HepG2 (cell line): ENCODE measurements at regions not wholly inside any gene's neighbourhood (a gene's known extent, or its start where the extent isn't known, plus 50 kb on each side); places are given as distances from the start of the nearest gene placed in this dataset.

Experiments used
- CAMTA2 ChIP-seq: sonication (generic); formaldehyde crosslinking; IDR thresholded peaks from 2 replicates; pipeline ENCODE4 v1.4.0; 2020; ENCODE audit warnings: mild to moderate bottlenecking, missing genetic modification reagents, borderline replicate concordance
- CERS6 ChIP-seq: sonication (generic); formaldehyde crosslinking; IDR thresholded peaks from 2 replicates; pipeline ENCODE4 v1.5.0; 2020; ENCODE audit warnings: missing genetic modification reagents
- CHD2 ChIP-seq: IDR thresholded peaks from 2 replicates; pipeline ENCODE4 v1.6.1; 2011; ENCODE audit warnings: low read depth, low read length, improper control_type of control experiment
- CSRNP1 ChIP-seq: sonication (generic); formaldehyde crosslinking; IDR thresholded peaks from 2 replicates; pipeline ENCODE4 v1.8.1; 2023; ENCODE audit warnings: mild to moderate bottlenecking, missing genetic modification reagents
- FOSL1 ChIP-seq: sonication (generic); formaldehyde crosslinking; IDR thresholded peaks from 2 replicates; pipeline ENCODE4 v1.9.0; 2021; ENCODE audit warnings: missing genetic modification reagents, borderline replicate concordance
- HNF4A ChIP-seq: sonication (generic); formaldehyde crosslinking; IDR thresholded peaks from 2 replicates; pipeline ENCODE4 v1.4.0; 2020; ENCODE audit warnings: missing genetic modification reagents
- MED13 ChIP-seq: sonication (generic); formaldehyde crosslinking; IDR thresholded peaks from 2 replicates; pipeline ENCODE4 v1.5.0; 2020; ENCODE audit warnings: missing genetic modification reagents
- MTERF4 ChIP-seq: sonication (generic); formaldehyde crosslinking; IDR thresholded peaks from 2 replicates; pipeline ENCODE4 v1.8.0; 2023; ENCODE audit warnings: mild to moderate bottlenecking, missing genetic modification reagents
- NR0B2 ChIP-seq: sonication (generic); formaldehyde crosslinking; IDR thresholded peaks from 2 replicates; pipeline ENCODE4 v1.4.0; 2020; ENCODE audit warnings: mild to moderate bottlenecking, missing genetic modification reagents
- RNF2 ChIP-seq: fragments of 450-650 bp; conservative IDR thresholded peaks from 2 replicates; pipeline ENCODE4 v1.6.1; 2016; ENCODE audit warnings: low read depth
- SUZ12 ChIP-seq: fragments of 150-350 bp; IDR thresholded peaks from 2 replicates; pipeline ENCODE4 v1.6.1; 2014; ENCODE audit warnings: low read depth, low read length
- TCF12 ChIP-seq, 2 experiments: fragments of 450-650 bp in 1 of 2; sonication (generic) in 1 of 2; formaldehyde crosslinking in 1 of 2; IDR thresholded peaks; 2 replicates each; pipeline versions ENCODE4 v1.6.1 to v1.8.0; 2017 to 2022; ENCODE audit warnings: antibody characterized with exemption in 1 of 2, mild to moderate bottlenecking in 1 of 2, missing genetic modification reagents in 1 of 2, moderate library complexity in 1 of 2
- ZFP41 ChIP-seq: sonication (generic); formaldehyde crosslinking; IDR thresholded peaks from 2 replicates; pipeline ENCODE4 v1.4.0; 2020; ENCODE audit warnings: mild to moderate bottlenecking, missing genetic modification reagents, borderline replicate concordance
- ZFX ChIP-seq: sonication (generic); formaldehyde crosslinking; IDR thresholded peaks from 2 replicates; pipeline ENCODE4 v1.4.0; 2020; ENCODE audit warnings: mild to moderate bottlenecking, low read depth, missing genetic modification reagents, moderate library complexity
- ZNF124 ChIP-seq: sonication (generic); formaldehyde crosslinking; IDR thresholded peaks from 2 replicates; pipeline ENCODE4 v1.4.0; 2020; ENCODE audit warnings: missing genetic modification reagents
- ZNF232 ChIP-seq: sonication (generic); formaldehyde crosslinking; IDR thresholded peaks from 2 replicates; pipeline ENCODE4 v1.4.0; 2020; ENCODE audit warnings: missing genetic modification reagents, borderline replicate concordance
- ZNF34 ChIP-seq: sonication (generic); formaldehyde crosslinking; IDR thresholded peaks from 2 replicates; pipeline ENCODE4 v1.4.0; 2020; ENCODE audit warnings: mild to moderate bottlenecking, missing genetic modification reagents, borderline replicate concordance
- ZNF367 ChIP-seq: sonication (generic); formaldehyde crosslinking; IDR thresholded peaks from 2 replicates; pipeline ENCODE4 v1.4.0; 2020; ENCODE audit warnings: missing genetic modification reagents, borderline replicate concordance
- ZNF383 ChIP-seq: sonication (generic); formaldehyde crosslinking; IDR thresholded peaks from 2 replicates; pipeline ENCODE4 v1.4.0; 2020; ENCODE audit warnings: missing genetic modification reagents, mild to moderate bottlenecking, borderline replicate concordance
- ZNF512B ChIP-seq: sonication (generic); formaldehyde crosslinking; IDR thresholded peaks from 2 replicates; pipeline ENCODE4 v1.5.1; 2020; ENCODE audit warnings: missing genetic modification reagents, mild to moderate bottlenecking, borderline replicate concordance
- ZNF780A ChIP-seq: sonication (generic); formaldehyde crosslinking; IDR thresholded peaks from 2 replicates; pipeline ENCODE4 v1.8.0; 2022; ENCODE audit warnings: mild to moderate bottlenecking, missing genetic modification reagents, moderate library complexity

- TF ChIP-seq ZNF512B (CRISPR knock-in tag), result peak; percentile 78
- TF ChIP-seq ZNF34 (CRISPR knock-in tag), result no peak
- TF ChIP-seq ZNF367, result no peak; the same call in 1 of the 2 replicates
- TF ChIP-seq NR0B2 (CRISPR knock-in tag), result peak; percentile 44; the same call in 1 of the 2 replicates
- no peak for TF ChIP-seq ZFP41 (CRISPR knock-in tag)
- peak; percentile 66 for TF ChIP-seq ZFX (CRISPR knock-in tag)
- TF ChIP-seq ZNF232 (CRISPR knock-in tag), result 0 out of 2 replicates have a peak, but pooled peaks have one; percentile 23
- TF ChIP-seq HNF4A (CRISPR knock-in tag), result peak; percentile 98
- TF ChIP-seq SUZ12, result no peak
- no peak; the same call in 1 of the 2 replicates for TF ChIP-seq RNF2
- TF ChIP-seq CERS6 (CRISPR knock-in tag), result no peak
- 0 out of 2 replicates have a peak, but pooled peaks have one; percentile 22 for TF ChIP-seq CAMTA2
- TF ChIP-seq MTERF4 (CRISPR knock-in tag), result no peak
- TF ChIP-seq ZNF124 (CRISPR knock-in tag), result peak; percentile 80
- no peak for TF ChIP-seq ZNF383 (CRISPR knock-in tag)
- no peak for TF ChIP-seq ZNF780A (CRISPR knock-in tag)
- TF ChIP-seq CHD2, result peak; percentile 40; the same call in 1 of the 2 replicates
- TF ChIP-seq FOSL1 (CRISPR knock-in tag), result no peak; the same call in 1 of the 2 replicates
- TF ChIP-seq MED13 (CRISPR knock-in tag), result peak; percentile 100
- no peak for TF ChIP-seq TCF12 (IDR thresholded peaks at IDR 0.05)
- TF ChIP-seq TCF12 (CRISPR knock-in tag; IDR thresholded peaks at IDR 0.05), result peak; percentile 99
- TF ChIP-seq CSRNP1 (CRISPR knock-in tag), result peak; percentile 27; the same call in 1 of the 2 replicates
Measured at GRCh38 chr17:72413077-72414031, 292.5 kb downstream of the SOX9 start (continued).
